HL-60 (cell line): ENCODE measurements at regions not wholly inside any gene's neighbourhood (a gene's known extent, or its start where the extent isn't known, plus 50 kb on each side); places are given as distances from the start of the nearest gene placed in this dataset.

Source experiments
- POLR2AphosphoS5 ChIP-seq: IDR thresholded peaks from 2 replicates; pipeline ENCODE4 v1.6.1; 2012; ENCODE audit warnings: low read depth
- SPI1 ChIP-seq: IDR thresholded peaks from 2 replicates; pipeline ENCODE4 v1.6.1; 2012; ENCODE audit warnings: low read depth, mild to moderate bottlenecking, borderline replicate concordance
- TF ChIP-seq, protein P1 (sequence below): IDR thresholded peaks from one replicate; pipeline ENCODE4 v1.5.1; 2011; ENCODE audit warnings: low read length, control low read depth, inconsistent platforms; ENCODE audit not compliant: insufficient read depth
- TF ChIP-seq, protein P2 (sequence below): IDR thresholded peaks from 2 replicates; pipeline ENCODE4 v1.6.1; 2012; ENCODE audit warnings: low read depth; ENCODE audit not compliant: insufficient replicate concordance

DNA sequence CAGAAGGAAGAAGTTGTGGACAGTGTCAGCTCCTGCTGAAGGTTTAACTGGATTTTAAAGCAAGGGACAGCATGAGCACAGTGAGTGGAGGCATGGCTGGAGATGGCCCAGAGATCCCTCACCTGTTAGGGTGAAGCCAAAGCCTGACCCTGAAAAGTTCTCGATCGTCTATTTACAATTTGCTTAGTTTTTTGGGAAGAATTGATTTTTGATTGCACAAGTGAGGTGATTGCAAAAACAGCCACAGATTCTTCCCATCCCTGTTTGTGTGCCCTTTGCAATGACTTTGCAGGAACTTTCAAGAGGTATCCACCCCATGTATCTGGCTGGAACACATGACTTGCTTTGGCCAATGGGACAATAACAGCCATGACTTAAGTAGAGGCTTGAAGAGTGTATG lies 170.1 kb downstream of the TFAP2C start:
- TF ChIP-seq, protein P1, sequence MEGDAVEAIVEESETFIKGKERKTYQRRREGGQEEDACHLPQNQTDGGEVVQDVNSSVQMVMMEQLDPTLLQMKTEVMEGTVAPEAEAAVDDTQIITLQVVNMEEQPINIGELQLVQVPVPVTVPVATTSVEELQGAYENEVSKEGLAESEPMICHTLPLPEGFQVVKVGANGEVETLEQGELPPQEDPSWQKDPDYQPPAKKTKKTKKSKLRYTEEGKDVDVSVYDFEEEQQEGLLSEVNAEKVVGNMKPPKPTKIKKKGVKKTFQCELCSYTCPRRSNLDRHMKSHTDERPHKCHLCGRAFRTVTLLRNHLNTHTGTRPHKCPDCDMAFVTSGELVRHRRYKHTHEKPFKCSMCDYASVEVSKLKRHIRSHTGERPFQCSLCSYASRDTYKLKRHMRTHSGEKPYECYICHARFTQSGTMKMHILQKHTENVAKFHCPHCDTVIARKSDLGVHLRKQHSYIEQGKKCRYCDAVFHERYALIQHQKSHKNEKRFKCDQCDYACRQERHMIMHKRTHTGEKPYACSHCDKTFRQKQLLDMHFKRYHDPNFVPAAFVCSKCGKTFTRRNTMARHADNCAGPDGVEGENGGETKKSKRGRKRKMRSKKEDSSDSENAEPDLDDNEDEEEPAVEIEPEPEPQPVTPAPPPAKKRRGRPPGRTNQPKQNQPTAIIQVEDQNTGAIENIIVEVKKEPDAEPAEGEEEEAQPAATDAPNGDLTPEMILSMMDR: no peak
- TF ChIP-seq SPI1 (no peak), POLR2AphosphoS5 (no peak)
- TF ChIP-seq, protein P2, sequence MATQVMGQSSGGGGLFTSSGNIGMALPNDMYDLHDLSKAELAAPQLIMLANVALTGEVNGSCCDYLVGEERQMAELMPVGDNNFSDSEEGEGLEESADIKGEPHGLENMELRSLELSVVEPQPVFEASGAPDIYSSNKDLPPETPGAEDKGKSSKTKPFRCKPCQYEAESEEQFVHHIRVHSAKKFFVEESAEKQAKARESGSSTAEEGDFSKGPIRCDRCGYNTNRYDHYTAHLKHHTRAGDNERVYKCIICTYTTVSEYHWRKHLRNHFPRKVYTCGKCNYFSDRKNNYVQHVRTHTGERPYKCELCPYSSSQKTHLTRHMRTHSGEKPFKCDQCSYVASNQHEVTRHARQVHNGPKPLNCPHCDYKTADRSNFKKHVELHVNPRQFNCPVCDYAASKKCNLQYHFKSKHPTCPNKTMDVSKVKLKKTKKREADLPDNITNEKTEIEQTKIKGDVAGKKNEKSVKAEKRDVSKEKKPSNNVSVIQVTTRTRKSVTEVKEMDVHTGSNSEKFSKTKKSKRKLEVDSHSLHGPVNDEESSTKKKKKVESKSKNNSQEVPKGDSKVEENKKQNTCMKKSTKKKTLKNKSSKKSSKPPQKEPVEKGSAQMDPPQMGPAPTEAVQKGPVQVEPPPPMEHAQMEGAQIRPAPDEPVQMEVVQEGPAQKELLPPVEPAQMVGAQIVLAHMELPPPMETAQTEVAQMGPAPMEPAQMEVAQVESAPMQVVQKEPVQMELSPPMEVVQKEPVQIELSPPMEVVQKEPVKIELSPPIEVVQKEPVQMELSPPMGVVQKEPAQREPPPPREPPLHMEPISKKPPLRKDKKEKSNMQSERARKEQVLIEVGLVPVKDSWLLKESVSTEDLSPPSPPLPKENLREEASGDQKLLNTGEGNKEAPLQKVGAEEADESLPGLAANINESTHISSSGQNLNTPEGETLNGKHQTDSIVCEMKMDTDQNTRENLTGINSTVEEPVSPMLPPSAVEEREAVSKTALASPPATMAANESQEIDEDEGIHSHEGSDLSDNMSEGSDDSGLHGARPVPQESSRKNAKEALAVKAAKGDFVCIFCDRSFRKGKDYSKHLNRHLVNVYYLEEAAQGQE: no peak
